ENCODE measurements at regions not wholly inside any gene's neighbourhood (a gene's known extent, or its start where the extent isn't known, plus 50 kb on each side); places are given as distances from the start of the nearest gene placed in this dataset.

DNA sequence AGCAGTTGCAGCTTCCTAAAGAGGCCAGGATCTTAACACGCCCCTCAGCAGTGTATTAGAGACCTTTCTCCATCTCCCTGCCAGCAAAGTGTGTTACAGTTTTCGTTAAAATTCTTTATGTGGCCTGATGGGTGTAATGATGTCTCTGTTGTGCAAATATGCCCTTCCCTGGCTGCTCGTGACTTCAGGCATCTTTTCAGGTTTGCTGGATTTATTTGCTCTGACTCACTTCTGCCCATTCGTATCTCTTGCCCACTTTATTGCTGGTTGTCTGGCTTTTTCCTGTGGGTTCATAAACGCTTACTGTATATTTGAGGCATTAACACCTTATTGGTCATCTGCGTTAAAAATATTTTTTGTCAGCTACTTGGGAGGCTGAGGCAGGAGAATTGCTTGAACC is 134.5 kb downstream of the ASB1 start:
- H3K4me1 ChIP-seq (ENCODE audit: low read length): no peaks in the 10 kb centered on the region
- no peaks in the 10 kb centered on the region for H3K79me2 ChIP-seq (ENCODE audit: low read length)
- H3K4me3 ChIP-seq (ENCODE audit: low read length): no peak overlapping the region
- H3K4me2 ChIP-seq (ENCODE audit: low read depth, low read length): no peak overlapping the region
- H3F3A ChIP-seq (ENCODE audit: insufficient read depth, low read length): no peaks in the 10 kb centered on the region
- no peak overlapping the region for H2AFZ ChIP-seq (ENCODE audit: low read length)
- H3K9me2 ChIP-seq (replicated peaks; ENCODE audit: insufficient read depth, low read length): no peaks in the 10 kb centered on the region
- no peak overlapping the region for H3K9ac ChIP-seq (ENCODE audit: low read length)
- DNase-seq: no peak
- TF ChIP-seq, protein P1, sequence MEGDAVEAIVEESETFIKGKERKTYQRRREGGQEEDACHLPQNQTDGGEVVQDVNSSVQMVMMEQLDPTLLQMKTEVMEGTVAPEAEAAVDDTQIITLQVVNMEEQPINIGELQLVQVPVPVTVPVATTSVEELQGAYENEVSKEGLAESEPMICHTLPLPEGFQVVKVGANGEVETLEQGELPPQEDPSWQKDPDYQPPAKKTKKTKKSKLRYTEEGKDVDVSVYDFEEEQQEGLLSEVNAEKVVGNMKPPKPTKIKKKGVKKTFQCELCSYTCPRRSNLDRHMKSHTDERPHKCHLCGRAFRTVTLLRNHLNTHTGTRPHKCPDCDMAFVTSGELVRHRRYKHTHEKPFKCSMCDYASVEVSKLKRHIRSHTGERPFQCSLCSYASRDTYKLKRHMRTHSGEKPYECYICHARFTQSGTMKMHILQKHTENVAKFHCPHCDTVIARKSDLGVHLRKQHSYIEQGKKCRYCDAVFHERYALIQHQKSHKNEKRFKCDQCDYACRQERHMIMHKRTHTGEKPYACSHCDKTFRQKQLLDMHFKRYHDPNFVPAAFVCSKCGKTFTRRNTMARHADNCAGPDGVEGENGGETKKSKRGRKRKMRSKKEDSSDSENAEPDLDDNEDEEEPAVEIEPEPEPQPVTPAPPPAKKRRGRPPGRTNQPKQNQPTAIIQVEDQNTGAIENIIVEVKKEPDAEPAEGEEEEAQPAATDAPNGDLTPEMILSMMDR (IDR thresholded peaks at IDR 0.05; ENCODE audit: low read length): no peak
- TF ChIP-seq EZH2 (optimal IDR thresholded peaks at IDR 0.05; ENCODE audit: low read depth, low read length) (no peak), EZH2phosphoT487 (IDR thresholded peaks at IDR 0.05; ENCODE audit: low read length) (no peak)
- H3K27me3 ChIP-seq (replicated peaks; ENCODE audit: insufficient read depth, low read length): peaks cover 57% of the 10 kb centered on the region
- no peaks in the 10 kb centered on the region for H4K20me1 ChIP-seq (ENCODE audit: insufficient read depth, low read length)
- H3K36me3 ChIP-seq (replicated peaks; ENCODE audit: insufficient read depth, low read length): no peaks in the 10 kb centered on the region
- no peak overlapping the region for H3K27ac ChIP-seq (ENCODE audit: low read length)
- H3K9me3 ChIP-seq (replicated peaks; ENCODE audit: insufficient read depth, low read length): no peaks in the 10 kb centered on the region

DNA sequence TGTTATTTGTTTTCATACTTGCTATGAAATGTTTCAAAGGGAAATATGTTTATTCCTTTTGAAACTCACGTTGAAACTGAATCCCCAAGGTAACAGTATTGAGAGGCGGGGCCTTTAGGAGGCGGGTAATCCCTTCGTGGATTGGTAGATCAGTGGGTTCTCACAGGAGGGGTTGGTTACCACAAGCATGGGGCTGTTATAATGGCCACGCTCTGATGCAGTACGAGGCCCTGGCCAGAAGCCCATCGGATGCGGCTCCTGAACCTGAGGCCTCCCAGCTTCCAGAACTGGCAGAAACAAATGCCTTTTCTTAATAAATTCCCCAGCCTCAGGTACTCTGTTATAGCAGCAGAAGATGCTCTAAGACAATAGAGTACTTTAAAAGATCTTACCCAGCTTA is 135.7 kb downstream of the ASB1 start:
- no peak overlapping the region for H2AFZ ChIP-seq (ENCODE audit: low read length)
- no peaks in the 10 kb centered on the region for H3K36me3 ChIP-seq (replicated peaks; ENCODE audit: insufficient read depth, low read length)
- no peak overlapping the region for H3K4me2 ChIP-seq (ENCODE audit: low read depth, low read length)
- H3K79me2 ChIP-seq (ENCODE audit: low read length): no peaks in the 10 kb centered on the region
- no peak overlapping the region for H3K4me3 ChIP-seq (ENCODE audit: low read length)
- H3K9me3 ChIP-seq (replicated peaks; ENCODE audit: insufficient read depth, low read length): no peaks in the 10 kb centered on the region
- H3K4me1 ChIP-seq (ENCODE audit: low read length): no peaks in the 10 kb centered on the region
- DNase-seq: no peak
- H3K9me2 ChIP-seq (replicated peaks; ENCODE audit: insufficient read depth, low read length): no peaks in the 10 kb centered on the region
- peaks cover 58% of the 10 kb centered on the region for H3K27me3 ChIP-seq (replicated peaks; ENCODE audit: insufficient read depth, low read length)
- no peaks in the 10 kb centered on the region for H3F3A ChIP-seq (ENCODE audit: insufficient read depth, low read length)
- H3K27ac ChIP-seq (ENCODE audit: low read length): no peak overlapping the region
- no peaks in the 10 kb centered on the region for H4K20me1 ChIP-seq (ENCODE audit: insufficient read depth, low read length)
- no peak overlapping the region for H3K9ac ChIP-seq (ENCODE audit: low read length)
- TF ChIP-seq, protein P1 (IDR thresholded peaks at IDR 0.05; ENCODE audit: low read length): no peak

DNA sequence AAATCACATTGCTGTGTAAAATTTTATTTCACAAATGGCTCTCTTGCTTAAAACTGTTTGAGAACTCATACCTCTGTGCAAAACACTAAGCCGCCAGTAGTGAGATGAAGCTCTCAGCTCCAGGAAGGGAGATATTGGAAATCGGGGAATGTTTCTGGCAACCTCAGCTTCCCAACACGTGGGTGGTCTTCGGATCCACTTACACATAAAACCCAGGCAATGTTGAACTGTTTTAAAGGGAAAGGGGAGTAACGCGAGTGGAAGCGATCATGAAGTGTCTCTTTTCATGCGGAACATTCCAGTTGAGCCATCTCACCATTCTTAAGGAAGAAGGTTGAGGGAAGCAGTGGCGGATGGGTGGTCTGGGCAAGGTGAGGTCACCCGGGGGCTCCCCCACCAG is 136.8 kb downstream of the ASB1 start:
- H3K4me3 ChIP-seq (ENCODE audit: low read length): no peak overlapping the region
- H3K9me3 ChIP-seq (replicated peaks; ENCODE audit: insufficient read depth, low read length): no peaks in the 10 kb centered on the region
- no peak overlapping the region for H2AFZ ChIP-seq (ENCODE audit: low read length)
- H4K20me1 ChIP-seq (ENCODE audit: insufficient read depth, low read length): no peaks in the 10 kb centered on the region
- peaks cover 65% of the 10 kb centered on the region for H3K27me3 ChIP-seq (replicated peaks; ENCODE audit: insufficient read depth, low read length)
- no peaks in the 10 kb centered on the region for H3K36me3 ChIP-seq (replicated peaks; ENCODE audit: insufficient read depth, low read length)
- no peak for DNase-seq
- H3K4me2 ChIP-seq (ENCODE audit: low read depth, low read length): no peak overlapping the region
- no peaks in the 10 kb centered on the region for H3K79me2 ChIP-seq (ENCODE audit: low read length)
- H3K27ac ChIP-seq (ENCODE audit: low read length): no peak overlapping the region
- no peaks in the 10 kb centered on the region for H3F3A ChIP-seq (ENCODE audit: insufficient read depth, low read length)
- TF ChIP-seq EZH2 (optimal IDR thresholded peaks at IDR 0.05; ENCODE audit: low read depth, low read length): no peak
- no peak for TF ChIP-seq EZH2phosphoT487 (IDR thresholded peaks at IDR 0.05; ENCODE audit: low read length)
- TF ChIP-seq, protein P1 (IDR thresholded peaks at IDR 0.05; ENCODE audit: low read length): no peak
- no peak overlapping the region for H3K9ac ChIP-seq (ENCODE audit: low read length)
- H3K9me2 ChIP-seq (replicated peaks; ENCODE audit: insufficient read depth, low read length): no peaks in the 10 kb centered on the region
- H3K4me1 ChIP-seq (ENCODE audit: low read length): no peaks in the 10 kb centered on the region
